ENCODE measurements at regions not wholly inside any gene's neighbourhood (a gene's known extent, or its start where the extent isn't known, plus 50 kb on each side); places are given as distances from the start of the nearest gene placed in this dataset.

- H3K27me3 ChIP-seq (ENCODE audit: insufficient read depth, low read depth): no peaks in the 10 kb centered on the region
- DNase-seq: no peak
- H3K4me2 ChIP-seq: no peak overlapping the region
- H3K4me1 ChIP-seq (replicated peaks; ENCODE audit: insufficient read depth): no peaks in the 10 kb centered on the region
- intact Hi-C loops (cut with micrococcal nuclease; ENCODE audit: unreplicated experiment): no loop called here
- H3K36me3 ChIP-seq (ENCODE audit: low read depth): no peaks in the 10 kb centered on the region
- H3K4me3 ChIP-seq: no peak overlapping the region
- no peaks in the 10 kb centered on the region for H4K20me1 ChIP-seq (ENCODE audit: insufficient read depth)
- no peaks in the 10 kb centered on the region for H3K9me3 ChIP-seq (ENCODE audit: insufficient read depth, low read depth)
- no peaks in the 10 kb centered on the region for H3K9me2 ChIP-seq (ENCODE audit: insufficient read depth)
- CTCF ChIA-PET: no interaction called here
- BruUV-seq (replicated peaks): no TSS peak
- H3K79me2 ChIP-seq (ENCODE audit: low read depth): no peaks in the 10 kb centered on the region
- no peak overlapping the region for H2AFZ ChIP-seq
- H3K27ac ChIP-seq: no peak overlapping the region
- H3F3A ChIP-seq (ENCODE audit: insufficient read depth, low read depth): no peaks in the 10 kb centered on the region
- TF ChIP-seq CTCF (conservative IDR thresholded peaks at IDR 0.05) (no peak), EZH2 (IDR thresholded peaks at IDR 0.05; ENCODE audit: low read depth) (no peak)
- POLR2A ChIA-PET (ENCODE audit: unreplicated experiment): no interaction called here
These were observed 240.7 kb downstream of the COX18 start for GRCh38 chr4:72828864-72829263.

GRCh38 chr4:72827968-72828367, 241.5 kb downstream of the COX18 start:
- no peak overlapping the region for H2AFZ ChIP-seq
- CTCF ChIA-PET: no interaction called here
- H4K20me1 ChIP-seq (ENCODE audit: insufficient read depth): no peaks in the 10 kb centered on the region
- H3K4me2 ChIP-seq: no peak overlapping the region
- H3F3A ChIP-seq (ENCODE audit: insufficient read depth, low read depth): no peaks in the 10 kb centered on the region
- H3K27ac ChIP-seq: no peak overlapping the region
- no peak for DNase-seq
- no peaks in the 10 kb centered on the region for H3K27me3 ChIP-seq (ENCODE audit: insufficient read depth, low read depth)
- H3K4me3 ChIP-seq: no peak overlapping the region
- POLR2A ChIA-PET (ENCODE audit: unreplicated experiment): interaction anchor here (0.7 kb wide), 1 partner anchor 196 kb away, joined by 3 read pairs; no protein-coding TSS in a partner anchor
- intact Hi-C loops (cut with micrococcal nuclease; ENCODE audit: unreplicated experiment): no loop called here
- H3K79me2 ChIP-seq (ENCODE audit: low read depth): no peaks in the 10 kb centered on the region
- TF ChIP-seq EZH2 (IDR thresholded peaks at IDR 0.05; ENCODE audit: low read depth): no peak
- TF ChIP-seq CTCF (conservative IDR thresholded peaks at IDR 0.05): no peak
- no peaks in the 10 kb centered on the region for H3K4me1 ChIP-seq (replicated peaks; ENCODE audit: insufficient read depth)
- no peaks in the 10 kb centered on the region for H3K9me3 ChIP-seq (ENCODE audit: insufficient read depth, low read depth)
- BruUV-seq (replicated peaks): no TSS peak
- H3K9me2 ChIP-seq (ENCODE audit: insufficient read depth): no peaks in the 10 kb centered on the region
- H3K36me3 ChIP-seq (ENCODE audit: low read depth): no peaks in the 10 kb centered on the region

GRCh38 chr4:72820107-72820506, 249.4 kb downstream of the COX18 start:
- Histone ChIP-seq H3K79me2 (ENCODE audit: low read depth) (no peaks in the 10 kb centered on the region), H2AFZ (no peak overlapping the region), H3K9me2 (ENCODE audit: insufficient read depth) (no peaks in the 10 kb centered on the region), H3K4me2 (no peak overlapping the region), H3K27ac (no peak overlapping the region), H4K20me1 (ENCODE audit: insufficient read depth) (no peaks in the 10 kb centered on the region), H3K36me3 (ENCODE audit: low read depth) (no peaks in the 10 kb centered on the region), H3K4me3 (no peak overlapping the region), H3K27me3 (ENCODE audit: insufficient read depth, low read depth) (no peaks in the 10 kb centered on the region), H3K9me3 (ENCODE audit: insufficient read depth, low read depth) (no peaks in the 10 kb centered on the region), H3K4me1 (replicated peaks; ENCODE audit: insufficient read depth) (no peaks in the 10 kb centered on the region), H3F3A (ENCODE audit: insufficient read depth, low read depth) (no peaks in the 10 kb centered on the region)
- TF ChIP-seq EZH2 (IDR thresholded peaks at IDR 0.05; ENCODE audit: low read depth) (no peak), CTCF (conservative IDR thresholded peaks at IDR 0.05) (no peak)
- CTCF ChIA-PET: no interaction called here
- DNase-seq: no peak
- BruUV-seq (replicated peaks): no TSS peak
- intact Hi-C loops (cut with micrococcal nuclease; ENCODE audit: unreplicated experiment): no loop called here
- POLR2A ChIA-PET (ENCODE audit: unreplicated experiment): no interaction called here
